COLO668 (cell line): ENCODE measurements at regions not wholly inside any gene's neighbourhood (a gene's known extent, or its start where the extent isn't known, plus 50 kb on each side); places are given as distances from the start of the nearest gene placed in this dataset.

Experiments used
- DNase-seq: peaks from one replicate; lab custom pipeline; 2025; ENCODE audit not compliant: unreplicated experiment; lab: John Stamatoyannopoulos, UW

- DNase-seq: no peak
These were observed 522.9 kb upstream of the SLIT2 start for GRCh38 chr4:19728773-19729172.

DNA sequence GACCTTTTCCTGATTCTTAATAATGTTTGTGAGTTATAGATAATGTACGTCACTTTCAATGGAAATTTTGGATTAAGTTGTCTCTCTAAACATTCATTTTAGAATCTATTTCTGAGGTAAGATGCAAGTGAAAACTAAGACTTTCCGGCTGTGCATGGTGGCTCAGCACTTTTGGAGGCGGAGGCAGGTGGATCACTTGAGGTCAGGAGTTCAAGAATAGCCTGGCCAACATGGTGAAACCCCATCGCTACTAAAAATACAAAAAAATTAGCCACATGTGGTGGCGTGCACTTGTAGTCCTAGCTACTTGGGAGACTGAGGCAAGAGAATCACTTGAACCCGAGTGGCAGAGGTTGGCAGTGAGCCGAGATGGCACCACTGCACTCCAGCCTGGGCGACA lies 524.6 kb upstream of the SLIT2 start:
- DNase-seq: no peak

GRCh38 chr4:19725130-19725529 lies 526.6 kb upstream of the SLIT2 start:
- no peak for DNase-seq

- DNase-seq: no peak
These were observed 529.3 kb upstream of the SLIT2 start for GRCh38 chr4:19722404-19722803.

DNA sequence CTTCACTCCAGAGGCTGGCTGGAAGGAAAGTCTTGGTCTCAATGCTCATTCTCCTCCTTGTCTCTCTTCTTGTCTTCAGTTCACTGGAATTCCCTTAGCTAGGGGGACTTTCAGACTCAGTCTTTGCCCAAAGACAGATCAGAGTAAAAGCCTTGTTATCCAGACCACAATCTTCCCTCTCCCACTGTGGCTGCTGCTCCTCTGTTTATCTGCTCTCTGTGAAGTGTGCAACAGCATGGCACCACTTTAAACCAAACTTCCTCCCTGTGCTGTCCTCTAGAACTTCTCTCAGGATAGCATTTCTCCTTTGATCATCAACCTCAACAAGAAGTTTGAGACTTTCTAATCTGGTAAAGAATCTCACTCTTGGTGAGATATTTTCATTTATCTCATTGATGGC lies 530.1 kb upstream of the SLIT2 start:
- no peak for DNase-seq

DNA sequence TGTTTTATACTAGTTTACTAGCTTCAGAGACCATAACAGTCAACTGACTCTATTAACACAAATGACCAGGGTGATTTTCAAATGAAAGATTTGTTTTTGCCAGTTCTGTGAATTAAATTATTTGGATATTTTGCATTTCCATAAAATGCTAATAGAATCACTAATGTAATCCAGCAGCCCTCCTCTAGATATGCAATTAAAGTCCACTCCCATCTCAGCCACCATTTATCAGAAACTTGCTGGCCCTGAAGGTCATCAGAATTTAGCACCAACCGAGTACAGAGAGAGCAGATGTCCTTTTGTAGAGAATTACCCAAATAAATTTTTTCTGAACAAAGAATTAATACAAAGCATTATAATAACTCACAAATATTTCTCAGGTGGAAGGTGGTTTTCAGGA lies 531.1 kb upstream of the SLIT2 start:
- DNase-seq: no peak

GRCh38 chr4:19720190-19720589 lies 531.5 kb upstream of the SLIT2 start:
- no peak for DNase-seq

- DNase-seq: no peak
These were observed 539.8 kb upstream of the SLIT2 start for GRCh38 chr4:19711871-19712270.

DNA sequence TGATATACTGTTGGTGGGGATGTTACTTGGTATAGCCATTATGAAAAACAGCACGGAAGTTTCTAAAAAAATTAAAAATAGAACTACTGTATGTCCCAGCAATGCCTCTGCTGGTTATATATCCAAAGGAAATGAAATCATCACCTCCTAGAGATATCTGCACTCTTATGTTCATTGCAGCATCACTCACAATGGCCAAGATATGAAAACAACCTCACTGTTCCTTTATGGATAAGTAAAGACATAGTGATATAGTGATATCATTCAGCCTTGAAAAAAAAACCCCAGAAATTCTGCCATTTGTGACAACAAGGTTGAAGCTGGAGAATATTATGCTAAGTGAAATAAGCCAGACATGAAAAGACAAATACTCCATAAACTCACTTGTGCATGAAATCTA lies 543.8 kb upstream of the SLIT2 start:
- DNase-seq: no peak

- no peak for DNase-seq
These were observed 548.3 kb upstream of the SLIT2 start for GRCh38 chr4:19703391-19703790.

DNA sequence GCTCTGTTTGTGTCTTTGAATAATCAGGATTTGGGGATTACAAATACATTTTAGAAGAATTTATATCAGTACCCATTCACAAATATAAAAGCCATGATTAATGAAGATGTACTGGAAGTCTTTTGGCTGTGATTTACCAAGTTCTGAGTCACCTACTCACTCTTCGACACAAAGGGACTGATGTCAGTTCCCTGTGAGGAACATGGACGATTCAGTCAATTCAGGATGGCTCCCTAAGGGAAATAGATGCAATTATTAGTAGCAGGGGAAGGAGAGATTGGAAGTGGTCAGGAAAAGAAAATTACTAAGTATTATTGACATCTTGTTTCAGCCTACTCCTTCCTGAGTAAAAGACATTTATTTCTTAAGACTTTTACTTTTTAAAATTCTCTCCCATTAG lies 550.7 kb upstream of the SLIT2 start:
- DNase-seq: no peak

DNA sequence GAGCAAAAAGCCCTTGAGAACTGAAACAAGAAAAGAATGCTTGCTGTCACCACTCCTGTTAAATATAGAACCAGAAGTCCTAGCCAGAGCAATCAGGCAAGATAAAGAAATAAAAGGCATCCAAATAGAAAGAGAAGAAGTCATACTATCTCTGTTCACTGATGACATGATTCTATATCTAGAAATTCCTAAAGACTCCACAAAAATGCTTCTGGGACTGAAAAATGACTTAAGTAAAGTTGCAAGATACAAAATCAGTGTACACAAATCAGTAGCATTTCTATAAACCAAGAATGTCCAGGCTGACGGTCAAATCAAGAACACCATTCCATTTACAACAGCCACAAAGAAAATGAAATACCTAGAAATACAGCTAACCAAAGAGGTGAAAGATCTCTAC lies 552.7 kb upstream of the SLIT2 start:
- no peak for DNase-seq

DNA sequence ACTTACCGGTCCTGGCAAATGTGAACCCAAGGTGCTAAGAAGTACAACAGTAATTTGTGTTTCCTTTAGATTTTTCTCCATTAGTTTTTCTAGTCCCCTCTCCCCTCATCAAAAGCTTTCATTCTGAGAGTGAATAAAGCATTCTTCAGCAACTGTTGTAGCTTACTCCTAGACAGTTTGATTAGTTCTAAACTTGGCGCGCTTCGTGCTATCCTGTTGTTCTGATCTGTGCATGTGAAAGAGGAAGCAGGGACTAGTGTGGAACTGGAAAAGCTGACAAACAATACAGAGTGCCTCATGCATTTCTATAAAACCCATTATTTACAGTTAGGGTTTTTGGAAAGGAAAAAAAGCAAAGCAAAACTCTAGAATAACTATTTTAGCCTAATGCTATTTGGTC lies 556.9 kb upstream of the SLIT2 start:
- no peak for DNase-seq

- no peak for DNase-seq
These were observed 557.7 kb upstream of the SLIT2 start for GRCh38 chr4:19693936-19694570.

DNA sequence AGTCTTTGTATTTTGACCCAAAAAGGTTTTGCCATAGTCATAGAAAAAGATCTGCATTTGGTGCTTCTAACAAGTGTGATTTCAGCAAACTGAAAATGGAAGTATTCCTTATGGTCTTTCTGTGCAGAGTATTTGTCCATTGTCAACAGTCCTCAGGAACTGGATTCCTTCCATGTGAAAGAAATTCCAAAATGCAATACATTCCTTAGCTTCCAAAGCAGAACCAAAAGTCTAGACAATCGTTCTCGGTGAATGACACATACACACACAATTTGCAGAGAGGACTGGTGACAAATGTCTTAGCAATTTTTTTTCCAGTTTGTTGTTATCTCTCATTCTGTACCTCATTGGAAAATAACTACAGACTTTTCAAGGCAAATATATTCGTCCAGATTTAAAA lies 562.2 kb upstream of the SLIT2 start:
- no peak for DNase-seq

GRCh38 chr4:19686456-19686855 lies 565.2 kb upstream of the SLIT2 start:
- DNase-seq: no peak

DNA sequence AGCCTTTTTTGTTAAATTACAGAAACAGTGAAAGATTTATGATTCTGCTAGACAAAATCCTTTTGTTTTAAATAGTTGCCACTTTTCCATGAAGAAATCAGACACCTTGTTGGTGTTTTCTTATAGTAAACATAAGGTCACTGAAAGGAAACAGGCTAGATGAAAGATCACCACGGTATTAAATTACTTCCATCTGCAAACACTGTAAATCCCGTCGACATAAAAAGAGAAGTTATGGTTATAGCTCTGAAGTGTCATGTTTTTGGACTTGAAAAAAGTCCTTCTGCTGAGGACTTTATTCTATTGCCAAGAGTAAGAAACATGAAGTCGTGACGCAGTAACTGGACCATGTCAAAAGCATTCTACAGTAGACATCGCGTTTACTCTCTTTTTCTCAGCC lies 567.6 kb upstream of the SLIT2 start:
- DNase-seq: no peak

DNA sequence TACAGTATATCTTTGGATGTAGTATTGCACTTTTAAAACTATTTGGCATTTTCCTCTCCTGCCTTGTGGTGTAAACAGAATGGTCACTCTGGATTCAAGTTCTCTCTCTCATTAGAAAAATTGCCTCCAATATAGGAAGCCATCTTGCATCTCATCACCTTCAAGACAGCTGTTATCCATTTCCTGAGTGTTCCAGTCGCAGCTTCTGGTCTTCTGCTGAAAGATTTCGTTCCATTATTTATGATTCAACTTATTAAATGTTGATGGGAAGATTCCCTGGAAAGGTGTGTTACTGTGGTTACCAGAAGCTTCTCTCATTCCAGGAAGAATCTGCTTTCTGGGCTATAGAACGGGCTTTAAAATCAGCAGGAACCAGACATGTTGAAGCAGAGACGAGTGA lies 568.3 kb upstream of the SLIT2 start:
- DNase-seq: no peak

- DNase-seq: no peak
These were observed 574.5 kb upstream of the SLIT2 start for GRCh38 chr4:19677211-19677610.

DNA sequence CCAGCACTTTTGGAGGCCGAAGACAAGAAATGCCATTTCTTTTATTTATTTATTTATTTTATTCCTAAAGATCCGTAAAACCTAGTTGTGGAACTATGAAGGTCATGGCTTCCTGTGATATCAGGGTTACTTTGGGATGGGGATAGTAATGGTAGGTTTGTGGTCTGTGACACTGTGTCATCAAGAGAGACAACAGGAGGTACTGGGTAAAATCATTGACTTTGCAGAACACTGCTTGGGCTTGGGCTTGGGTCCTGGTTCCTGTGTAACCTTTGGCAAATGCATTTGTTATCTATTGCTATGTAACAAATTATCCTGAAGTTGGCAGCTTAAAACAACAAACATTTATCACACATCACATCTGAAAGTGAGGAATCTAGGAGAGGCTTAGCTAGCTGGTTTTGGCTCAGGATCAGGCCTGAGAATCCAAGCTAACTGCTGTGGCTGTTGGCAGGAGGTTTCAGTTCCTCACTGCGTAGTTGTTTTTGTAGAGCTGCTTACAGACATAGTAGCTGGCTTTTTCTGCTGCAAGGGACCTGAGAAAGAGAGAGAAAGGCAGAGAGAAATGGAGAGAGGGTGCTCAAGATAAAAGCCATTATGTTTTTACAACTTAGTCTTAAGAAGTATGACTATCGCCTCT lies 576.4 kb upstream of the SLIT2 start:
- DNase-seq: no peak

DNA sequence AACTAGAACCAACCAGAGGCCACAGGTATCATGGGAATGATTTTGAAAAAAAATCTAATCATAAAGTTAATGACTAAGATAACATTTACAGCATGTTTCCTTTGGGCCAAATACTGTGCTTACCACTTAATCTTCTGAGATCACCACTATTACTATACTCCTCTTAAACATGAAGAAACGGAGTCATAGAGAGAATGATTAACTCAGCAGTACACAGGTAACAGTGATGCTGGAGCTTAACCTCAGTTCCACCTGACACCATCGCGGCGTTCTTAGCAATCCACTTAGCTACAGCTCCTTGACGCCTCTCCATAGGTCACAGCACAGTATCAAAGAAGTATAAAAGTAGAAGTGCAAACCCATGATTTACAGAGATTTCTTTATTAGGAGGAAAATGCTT lies 592.6 kb upstream of the SLIT2 start:
- no peak for DNase-seq

DNA sequence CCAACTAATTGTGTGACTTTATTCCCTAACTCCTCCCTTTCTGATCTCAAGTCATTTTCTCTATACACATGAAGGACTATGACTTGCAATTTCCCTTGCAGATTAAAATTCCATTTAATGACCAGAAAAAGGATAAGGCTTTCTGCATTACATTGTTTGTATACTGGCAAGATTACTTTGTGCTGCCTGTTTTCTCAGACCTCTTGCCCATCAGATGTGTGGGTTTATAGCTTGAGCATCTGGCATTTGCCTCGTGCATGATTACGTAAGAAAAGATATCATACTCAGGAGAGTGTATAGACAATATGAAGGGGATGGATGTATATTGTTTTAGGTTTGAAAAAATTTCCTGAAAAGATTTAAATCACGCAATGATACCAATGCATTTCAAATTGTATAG lies 593.8 kb upstream of the SLIT2 start:
- DNase-seq: no peak

DNA sequence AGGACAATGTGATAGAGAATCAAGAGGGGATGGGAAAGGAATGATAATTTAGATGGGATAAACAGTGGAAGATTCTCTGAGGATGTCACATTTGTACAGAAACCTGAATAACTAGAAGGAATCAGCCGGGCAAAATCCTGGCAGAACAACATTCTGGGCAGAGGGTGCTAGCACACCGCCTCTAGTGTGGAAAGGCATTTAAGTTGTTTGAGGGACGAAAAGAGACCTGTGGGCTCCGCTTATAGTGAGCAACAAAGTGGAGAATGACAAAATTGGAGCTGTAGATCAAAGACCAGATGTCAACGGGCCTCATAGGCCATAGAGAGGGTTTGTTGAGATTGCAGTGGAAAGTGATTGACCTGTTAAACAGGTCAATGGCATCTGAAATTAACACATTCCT lies 596.0 kb upstream of the SLIT2 start:
- no peak for DNase-seq
